Adrenal gland (tissue), 5 donors: ENCODE measurements at regions not wholly inside any gene's neighbourhood (a gene's known extent, or its start where the extent isn't known, plus 50 kb on each side); places are given as distances from the start of the nearest gene placed in this dataset.

Experiments used
- CTCF ChIP-seq, 6 experiments: fragments of 450-650 bp in 4 of 6; fragments of 200-600 bp in 2 of 6; sonication (generic) in 1 of 6; IDR thresholded peaks; 1 replicate in 5 of 6; 2 replicates in 1 of 6; pipeline versions ENCODE4 v1.5.1 to v1.8.0; 2016 to 2021; ENCODE audit warnings: antibody characterized with exemption in 6 of 6, mild to moderate bottlenecking in 2 of 6, moderate library complexity in 1 of 6
- POLR2A ChIP-seq, 2 donors: fragments of 450-650 bp; IDR thresholded peaks; one replicate each; pipeline ENCODE4 v1.6.1; 2017; ENCODE audit warnings: antibody characterized with exemption in 2 of 2, mild to moderate bottlenecking in 2 of 2, moderate library complexity in 1 of 2
- donor health status: DM: no; HTN: no; CAD: no.

GRCh38 chr4:135238940-135239339, 1037.4 kb upstream of the PABPC4L start:
- TF ChIP-seq POLR2A (IDR thresholded peaks at IDR 0.05) (no peak), CTCF (IDR thresholded peaks at IDR 0.05) (no peak)
